Gastroesophageal sphincter (tissue), 4 donors: ENCODE measurements at regions not wholly inside any gene's neighbourhood (a gene's known extent, or its start where the extent isn't known, plus 50 kb on each side); places are given as distances from the start of the nearest gene placed in this dataset.
"Not testable (repeated sequence)": the region's sequence is repeated elsewhere in the genome, so short reads cannot be mapped to it uniquely, and the experiment has no call there.

Experiments
- ATAC-seq: fragments of 150-250 bp; one replicate; pipeline ENCODE4 v1.9.1; 2016; ENCODE audit warnings: mild to moderate bottlenecking, moderate library complexity
- H3K27ac ChIP-seq, 4 donors: fragments of 200-600 bp; sonication (generic) in 3 of 4; 1 replicate in 3 of 4; 2 replicates in 1 of 4; pipeline ENCODE4 v1.5.1; 2016 to 2019
- H3K27me3 ChIP-seq: fragments of 200-600 bp; sonication (generic); one replicate; pipeline ENCODE4 v1.5.1; 2019
- H3K36me3 ChIP-seq, 2 donors: fragments of 200-600 bp; sonication (generic); one replicate each; pipeline ENCODE4 v1.5.1; 2019; ENCODE audit warnings: control low read depth in 1 of 2
- H3K4me1 ChIP-seq, 3 donors: fragments of 200-600 bp; sonication (generic); 1 replicate in 2 of 3; 2 replicates in 1 of 3; pipeline ENCODE4 v1.5.1; 2016 to 2019; ENCODE audit warnings: control low read depth in 2 of 3
- H3K4me3 ChIP-seq, 2 donors: fragments of 200-600 bp; sonication (generic); one replicate each; pipeline ENCODE4 v1.5.1; 2019; ENCODE audit warnings: mild to moderate bottlenecking in 1 of 2, moderate library complexity in 1 of 2
- H3K9me3 ChIP-seq, 3 donors: fragments of 200-600 bp; sonication (generic); one replicate each; pipeline ENCODE4 v1.5.1; 2017 to 2019; ENCODE audit warnings: control low read depth in 2 of 3
- EP300 ChIP-seq: sonication (generic); formaldehyde crosslinking; IDR thresholded peaks from one replicate; pipeline ENCODE4 v1.6.1; 2017; ENCODE audit warnings: antibody characterized with exemption, mild to moderate bottlenecking
- POLR2A ChIP-seq, 2 donors: fragments of 450-650 bp; IDR thresholded peaks; one replicate each; pipeline ENCODE4 v1.6.1; 2017; ENCODE audit warnings: antibody characterized with exemption in 2 of 2, mild to moderate bottlenecking in 2 of 2, moderate library complexity in 1 of 2
- POLR2AphosphoS5 ChIP-seq: sonication (generic); formaldehyde crosslinking; IDR thresholded peaks from one replicate; pipeline ENCODE4 v1.6.1; 2017; ENCODE audit warnings: antibody characterized with exemption
- whole genome bisulfite sequencing, 2 donors: methylation state at CpG; one replicate each; pipeline ENCODE4 v1.1.5; 2018; ENCODE audit warnings: low coverage in 1 of 2; 5-methylcytosine and 5-hydroxymethylcytosine counted together
- TF ChIP-seq, protein P1 (sequence below), 4 experiments: fragments of 200-600 bp in 2 of 4; fragments of 450-650 bp in 2 of 4; sonication (generic) in 1 of 4; IDR thresholded peaks; one replicate each; pipeline ENCODE4 v1.5.1; 2017 to 2019; ENCODE audit warnings: antibody characterized with exemption in 4 of 4, mild to moderate bottlenecking in 2 of 4, moderate library complexity in 2 of 4

DNA sequence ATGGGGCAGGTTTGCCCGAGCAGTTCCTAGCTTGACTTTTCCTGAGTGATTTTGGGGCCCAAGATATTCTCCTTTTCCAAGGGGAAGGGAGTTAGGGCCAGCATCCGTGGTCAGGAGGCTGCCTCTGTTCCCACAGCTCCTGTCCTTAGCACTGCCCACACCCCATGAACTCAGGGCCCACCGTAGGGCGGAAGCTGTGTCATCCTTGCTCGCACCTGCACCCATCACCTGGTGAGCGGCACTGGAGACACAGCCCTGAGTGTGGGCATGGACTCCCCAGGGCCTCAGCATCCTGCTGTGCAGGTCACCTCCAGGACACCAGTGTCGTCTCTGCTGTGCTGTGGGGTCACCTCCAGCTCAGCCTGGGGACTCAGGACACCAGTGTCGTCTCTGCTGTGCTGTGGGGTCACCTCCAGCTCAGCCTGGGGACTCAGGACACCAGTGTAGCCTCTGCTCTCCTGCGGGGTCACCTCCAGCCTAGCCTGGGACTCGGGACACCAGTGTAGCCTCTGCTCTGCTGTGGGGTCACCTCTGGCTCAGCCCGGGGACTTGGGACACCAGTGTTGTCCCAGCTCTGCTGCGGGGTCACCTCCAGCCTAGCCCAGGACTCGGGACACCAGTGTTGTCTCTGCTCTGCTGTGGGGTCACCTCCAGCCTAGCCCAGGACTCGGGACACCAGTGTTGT is 322.9 kb downstream of the ADGRD1 start:
- H3K27ac ChIP-seq, result no peak overlapping the region
- no peak for TF ChIP-seq EP300
- TF ChIP-seq POLR2AphosphoS5, result no peak
- no peak for TF ChIP-seq POLR2A (IDR thresholded peaks at IDR 0.05)
- TF ChIP-seq, protein P1, sequence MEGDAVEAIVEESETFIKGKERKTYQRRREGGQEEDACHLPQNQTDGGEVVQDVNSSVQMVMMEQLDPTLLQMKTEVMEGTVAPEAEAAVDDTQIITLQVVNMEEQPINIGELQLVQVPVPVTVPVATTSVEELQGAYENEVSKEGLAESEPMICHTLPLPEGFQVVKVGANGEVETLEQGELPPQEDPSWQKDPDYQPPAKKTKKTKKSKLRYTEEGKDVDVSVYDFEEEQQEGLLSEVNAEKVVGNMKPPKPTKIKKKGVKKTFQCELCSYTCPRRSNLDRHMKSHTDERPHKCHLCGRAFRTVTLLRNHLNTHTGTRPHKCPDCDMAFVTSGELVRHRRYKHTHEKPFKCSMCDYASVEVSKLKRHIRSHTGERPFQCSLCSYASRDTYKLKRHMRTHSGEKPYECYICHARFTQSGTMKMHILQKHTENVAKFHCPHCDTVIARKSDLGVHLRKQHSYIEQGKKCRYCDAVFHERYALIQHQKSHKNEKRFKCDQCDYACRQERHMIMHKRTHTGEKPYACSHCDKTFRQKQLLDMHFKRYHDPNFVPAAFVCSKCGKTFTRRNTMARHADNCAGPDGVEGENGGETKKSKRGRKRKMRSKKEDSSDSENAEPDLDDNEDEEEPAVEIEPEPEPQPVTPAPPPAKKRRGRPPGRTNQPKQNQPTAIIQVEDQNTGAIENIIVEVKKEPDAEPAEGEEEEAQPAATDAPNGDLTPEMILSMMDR (IDR thresholded peaks at IDR 0.05), result no peak
- no peaks in the 10 kb centered on the region for H3K27me3 ChIP-seq
- WGBS, 2 donors, result 80 to 100% methylated on average over 1 of the region's 14 CpGs
- H3K9me3 ChIP-seq, result no peaks in the 10 kb centered on the region
- no peak for ATAC-seq
- H3K4me3 ChIP-seq, result no peak overlapping the region
- no peaks in the 10 kb centered on the region for H3K4me1 ChIP-seq
- H3K36me3 ChIP-seq, result no peaks in the 10 kb centered on the region

DNA sequence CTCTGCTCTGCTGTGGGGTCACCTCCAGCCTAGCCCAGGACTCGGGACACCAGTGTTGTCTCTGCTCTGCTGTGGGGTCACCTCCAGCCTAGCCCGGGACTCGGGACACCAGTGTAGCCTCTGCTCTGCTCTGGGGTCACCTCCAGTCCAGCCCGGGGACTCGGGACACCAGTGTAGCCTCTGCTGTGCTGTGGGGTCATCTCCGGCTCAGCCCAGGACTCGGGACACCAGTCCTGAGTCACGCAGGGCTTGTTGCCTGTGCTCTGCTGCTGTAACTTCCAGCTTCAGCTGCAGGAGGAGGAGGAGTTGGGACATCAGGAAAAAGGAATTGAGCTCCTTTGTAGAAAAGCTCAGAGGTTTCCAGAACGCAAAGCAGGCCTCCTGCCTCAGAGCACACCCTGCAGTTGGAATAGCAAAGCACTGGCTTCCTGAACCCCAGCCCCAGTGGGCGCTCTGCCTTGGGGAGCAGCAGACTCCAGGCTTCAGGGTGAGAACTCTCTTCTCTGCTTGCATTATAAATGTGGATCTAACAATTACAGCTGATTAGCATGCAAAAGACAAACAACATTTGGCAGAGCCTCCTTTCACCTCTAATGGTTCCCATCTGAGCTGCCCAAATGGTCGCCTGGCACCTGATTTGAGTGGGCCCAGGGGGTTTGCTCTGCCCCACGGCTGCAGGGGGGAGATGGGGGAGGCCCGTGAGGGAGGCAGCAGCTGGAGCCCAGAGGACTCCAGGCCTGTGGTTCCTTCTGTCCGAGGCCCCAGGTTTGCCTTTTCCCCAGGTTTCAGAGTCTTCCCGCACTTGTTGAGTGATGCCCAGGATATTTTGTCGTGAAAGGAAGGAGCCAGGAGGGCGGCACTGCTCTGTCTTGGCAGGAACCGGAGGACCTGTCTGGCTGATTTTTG is 323.7 kb downstream of the ADGRD1 start:
- ATAC-seq, H3K27ac ChIP-seq, H3K4me3 ChIP-seq, H3K4me1 ChIP-seq, H3K36me3 ChIP-seq, H3K27me3 ChIP-seq, H3K9me3 ChIP-seq: not testable (repeated sequence)
- no CpG with 5 or more reads among the region's 18 CpGs for WGBS, 2 donors

DNA sequence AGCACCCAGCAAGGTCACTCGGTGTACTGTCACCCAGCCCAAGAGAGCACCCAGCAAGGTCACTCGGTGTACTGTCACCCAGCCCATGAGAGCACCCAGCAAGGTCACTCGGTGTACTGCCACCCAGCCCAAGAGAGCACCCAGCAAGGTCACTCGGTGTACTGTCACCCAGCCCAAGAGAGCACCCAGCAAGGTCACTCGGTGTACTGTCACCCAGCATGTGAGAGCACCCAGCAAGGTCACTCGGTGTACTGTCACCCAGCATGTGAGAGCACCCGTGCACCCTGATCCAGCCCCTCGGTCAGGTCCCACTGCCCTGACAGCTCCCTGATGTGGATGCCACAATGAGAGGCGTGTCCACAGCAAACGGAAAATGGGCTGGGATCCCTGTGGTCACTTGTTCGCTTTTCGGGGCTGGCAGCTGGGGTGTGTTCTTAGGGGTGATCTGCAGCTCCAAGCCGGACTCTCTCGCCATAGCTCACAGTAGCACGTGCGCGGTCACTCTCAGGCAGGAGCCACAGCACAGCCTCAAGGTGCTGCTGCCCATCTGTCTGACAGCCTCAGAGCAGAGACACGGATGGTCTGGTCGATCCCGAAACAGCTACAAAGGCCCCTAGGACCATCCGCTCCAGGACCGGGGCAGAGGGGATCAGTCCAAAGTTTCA is 324.9 kb downstream of the ADGRD1 start:
- H3K9me3 ChIP-seq, H3K27ac ChIP-seq, ATAC-seq, H3K36me3 ChIP-seq, H3K27me3 ChIP-seq, H3K4me1 ChIP-seq, H3K4me3 ChIP-seq: not testable (repeated sequence)
- 75% methylated on average over 1 of the region's 22 CpGs; no CpG with 5 or more reads in 1 of the 2 donors for WGBS, 2 donors

DNA sequence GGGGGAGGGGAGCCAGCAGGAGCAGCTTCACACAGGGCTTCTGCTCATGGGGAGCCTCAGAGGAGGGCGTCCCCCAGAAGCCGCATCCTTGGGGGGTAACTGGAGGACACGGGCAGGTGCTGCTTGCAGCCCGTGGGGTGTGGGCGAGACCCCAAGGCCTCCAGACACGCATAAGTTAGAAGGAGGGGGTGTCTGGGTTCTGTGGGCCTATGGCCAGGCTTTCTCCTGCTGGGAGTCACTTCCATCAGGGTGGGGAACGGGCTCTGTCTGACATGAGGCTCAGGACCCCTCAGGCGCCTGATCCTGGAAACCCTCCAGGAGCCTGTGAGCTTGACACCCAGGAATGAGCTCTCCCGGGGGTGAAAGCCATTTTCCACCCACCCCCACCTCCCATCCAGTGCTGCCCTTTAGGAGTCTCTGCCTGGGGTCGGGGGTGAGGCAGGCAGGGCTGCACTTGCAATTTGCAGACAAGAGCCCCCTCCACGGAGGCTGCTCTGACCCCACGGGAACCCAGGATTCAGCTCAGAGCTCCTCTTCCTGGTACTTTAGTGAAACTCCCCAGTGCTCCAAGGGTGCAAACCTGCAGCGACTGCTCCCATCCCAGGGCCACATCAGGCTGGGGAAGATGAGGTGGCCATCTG is 325.7 kb downstream of the ADGRD1 start:
- Histone ChIP-seq H3K27ac (no peak overlapping the region), H3K9me3 (no peaks in the 10 kb centered on the region)
- no peak for ATAC-seq

DNA sequence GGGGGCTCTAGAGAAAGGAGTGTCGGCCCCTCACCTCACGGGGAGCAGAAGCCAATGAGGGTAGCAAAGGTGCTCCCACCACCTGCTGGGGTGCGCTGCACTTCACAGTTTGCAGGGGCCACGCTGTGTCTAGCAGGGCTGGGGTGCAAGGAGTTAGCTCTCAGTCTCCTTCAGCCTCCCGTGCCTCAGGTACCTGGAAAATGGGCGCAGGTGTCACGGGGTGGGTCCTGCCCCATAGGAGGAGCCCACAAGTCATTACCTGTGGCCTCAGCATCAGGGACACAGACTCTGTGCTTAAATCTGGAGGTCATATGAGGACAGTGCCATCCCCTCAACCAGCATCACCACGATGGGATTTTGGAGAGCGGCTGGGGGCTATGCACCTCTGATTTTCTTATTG is 326.7 kb downstream of the ADGRD1 start:
- H3K27me3 ChIP-seq, result peaks cover 5% of the 10 kb centered on the region
- WGBS, 2 donors, result 63% methylated on average over 4 of the region's 9 CpGs; no CpG with 5 or more reads in 1 of the 2 donors
- TF ChIP-seq EP300 (no peak), POLR2A (IDR thresholded peaks at IDR 0.05) (no peak), POLR2AphosphoS5 (no peak)
- TF ChIP-seq, protein P1 (IDR thresholded peaks at IDR 0.05), result no peak

More for the DNA sequence above, 325.7 kb downstream of the ADGRD1 start:
- Histone ChIP-seq H3K4me3 (no peak overlapping the region), H3K36me3 (no peaks in the 10 kb centered on the region), H3K4me1 (no peaks in the 10 kb centered on the region), H3K27me3 (peaks cover 5% of the 10 kb centered on the region)
- WGBS, 2 donors, result 48 to 80% methylated on average over 1 to 4 of the region's 13 CpGs
- TF ChIP-seq, protein P1 (IDR thresholded peaks at IDR 0.05), result no peak
- TF ChIP-seq POLR2AphosphoS5, result no peak
- no peak for TF ChIP-seq POLR2A (IDR thresholded peaks at IDR 0.05)
- TF ChIP-seq EP300, result no peak

More for the DNA sequence above, 326.7 kb downstream of the ADGRD1 start:
- ATAC-seq, result no peak
- no peaks in the 10 kb centered on the region for H3K36me3 ChIP-seq
- no peak overlapping the region for H3K4me3 ChIP-seq
- H3K4me1 ChIP-seq, result no peaks in the 10 kb centered on the region
- no peaks in the 10 kb centered on the region for H3K9me3 ChIP-seq
- H3K27ac ChIP-seq, result no peak overlapping the region
